NCI-H69 (cell line): ENCODE measurements at regions not wholly inside any gene's neighbourhood (a gene's known extent, or its start where the extent isn't known, plus 50 kb on each side); places are given as distances from the start of the nearest gene placed in this dataset.

Experiments used
- DNase-seq: peaks from one replicate; lab custom pipeline; 2025; lab: John Stamatoyannopoulos, UW

DNA sequence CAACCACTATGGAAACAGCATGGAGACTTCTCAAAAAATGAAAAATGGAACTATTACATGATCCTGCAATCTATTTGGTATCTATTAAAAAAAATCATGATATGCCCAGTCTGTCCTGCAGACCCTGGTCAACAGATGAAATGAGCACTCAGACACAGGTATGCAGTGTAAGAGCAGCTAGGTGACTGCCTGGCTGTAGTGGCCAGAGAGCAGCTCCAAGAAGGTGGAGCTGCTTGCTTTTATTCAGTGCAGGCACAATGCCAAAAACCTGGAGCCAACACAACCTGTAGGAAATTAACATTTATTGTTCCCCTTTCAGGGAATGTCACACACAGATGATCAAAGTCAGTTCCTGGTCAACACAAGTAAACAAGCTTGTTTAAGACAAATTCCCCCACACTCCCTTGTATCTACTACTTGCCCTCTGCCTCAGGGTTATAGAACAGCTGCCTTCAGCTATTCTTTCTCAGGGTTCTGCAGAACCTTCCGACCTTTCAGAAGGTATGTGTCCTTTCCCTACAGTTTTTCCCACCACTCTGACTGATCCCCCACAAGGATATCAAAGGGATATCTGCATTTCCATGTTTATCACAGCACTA is 933.7 kb upstream of the SLITRK5 start:
- peak; percentile 4 for DNase-seq

DNA sequence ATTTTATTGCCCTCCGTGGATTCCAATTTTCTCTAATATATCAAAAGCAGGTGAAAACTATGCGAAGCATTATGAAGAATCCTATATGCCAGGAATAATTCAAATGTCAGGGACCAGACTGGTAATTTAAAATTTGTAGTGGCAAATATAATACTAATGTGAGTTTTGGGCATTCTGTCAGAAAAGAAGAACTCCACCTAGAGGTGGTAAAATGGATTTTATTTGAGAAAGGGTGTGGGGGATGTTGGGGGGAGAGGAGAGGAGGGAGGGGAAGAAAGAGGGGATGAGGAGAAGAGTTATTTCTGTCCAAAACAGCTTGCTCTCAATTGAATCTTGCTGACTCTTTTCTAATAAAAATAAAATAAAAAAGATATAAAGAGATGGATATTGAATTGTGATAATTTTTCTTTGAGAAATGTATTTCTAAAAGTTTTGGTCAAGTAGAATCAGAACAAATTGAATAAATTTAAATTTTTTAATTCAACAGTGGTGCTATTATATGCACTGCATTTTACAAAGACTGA is 929.3 kb upstream of the SLITRK5 start:
- DNase-seq: peak; percentile 32

- no peak for DNase-seq
These were observed 913.8 kb upstream of the SLITRK5 start for GRCh38 chr13:86757236-86757978.

- no peak for DNase-seq
These were observed 913.1 kb upstream of the SLITRK5 start for GRCh38 chr13:86758116-86758515.

- no peak for DNase-seq
These were observed 910.6 kb upstream of the SLITRK5 start for GRCh38 chr13:86760620-86761019.

- no peak for DNase-seq
These were observed 905.7 kb upstream of the SLITRK5 start for GRCh38 chr13:86765462-86765861.

- DNase-seq: no peak
These were observed 882.6 kb upstream of the SLITRK5 start for GRCh38 chr13:86788616-86789015.

- DNase-seq: no peak
These were observed 879.0 kb upstream of the SLITRK5 start for GRCh38 chr13:86792153-86792651.

DNA sequence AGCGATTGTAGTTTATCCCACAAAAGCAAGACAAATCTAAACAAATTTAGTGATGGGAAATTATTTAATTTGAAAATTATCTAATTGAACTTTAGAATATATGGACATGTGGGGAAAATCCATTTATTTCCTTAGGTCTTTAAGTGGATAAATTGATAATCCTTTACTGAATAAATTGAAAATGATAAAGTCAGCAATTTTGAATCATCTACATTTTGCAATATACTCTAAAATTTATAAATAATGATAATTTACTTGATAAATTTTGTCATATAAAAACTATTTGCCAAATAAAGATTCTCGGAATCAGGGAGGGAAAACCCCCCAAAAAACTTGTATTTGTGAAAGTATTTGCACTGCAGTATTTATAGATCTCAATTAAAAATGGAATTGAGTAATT is 875.3 kb upstream of the SLITRK5 start:
- no peak for DNase-seq

- peak; percentile 2 for DNase-seq
These were observed 860.8 kb upstream of the SLITRK5 start for GRCh38 chr13:86810361-86810760.

DNA sequence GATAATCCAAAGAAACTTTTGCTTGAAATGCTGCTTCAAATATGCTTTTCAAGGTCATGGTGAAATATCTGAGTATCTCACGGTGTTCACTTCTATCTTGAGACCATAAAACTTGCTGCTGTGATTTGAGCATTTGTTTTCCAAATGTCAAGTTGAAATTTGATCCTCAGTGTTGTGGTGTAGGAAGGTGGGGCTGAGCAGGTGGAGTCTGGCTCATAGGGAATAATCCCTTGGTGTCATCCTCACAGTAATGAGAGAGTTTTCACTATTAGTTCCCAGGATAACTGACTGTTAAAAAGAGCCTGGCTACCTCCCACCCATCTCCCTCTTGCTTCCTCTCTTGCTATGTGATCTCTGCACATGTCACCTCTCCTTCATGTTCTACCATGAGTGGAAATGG is 858.0 kb upstream of the SLITRK5 start:
- DNase-seq: no peak

DNA sequence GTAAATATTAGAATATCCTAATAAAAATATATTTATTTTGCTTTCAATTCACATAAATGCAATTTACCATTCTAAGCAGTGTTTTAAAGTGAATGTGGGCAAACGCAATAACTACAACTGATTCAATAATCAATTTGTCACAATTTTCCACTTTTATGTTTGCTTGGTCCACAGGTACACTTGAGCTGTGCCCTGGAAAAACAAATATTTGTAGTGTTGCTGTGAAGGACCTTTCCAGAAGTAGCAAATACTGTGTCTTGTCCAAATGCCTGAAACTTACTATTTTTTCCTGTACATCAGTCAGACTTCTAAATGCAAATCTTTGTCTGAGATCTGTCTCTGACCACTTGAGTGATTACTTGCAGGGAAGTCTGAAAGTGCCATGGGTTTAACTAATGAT is 845.8 kb upstream of the SLITRK5 start:
- DNase-seq: no peak

GRCh38 chr13:86826232-86826631 is 844.9 kb upstream of the SLITRK5 start:
- DNase-seq: no peak

GRCh38 chr13:86830046-86830445 is 841.1 kb upstream of the SLITRK5 start:
- no peak for DNase-seq

DNA sequence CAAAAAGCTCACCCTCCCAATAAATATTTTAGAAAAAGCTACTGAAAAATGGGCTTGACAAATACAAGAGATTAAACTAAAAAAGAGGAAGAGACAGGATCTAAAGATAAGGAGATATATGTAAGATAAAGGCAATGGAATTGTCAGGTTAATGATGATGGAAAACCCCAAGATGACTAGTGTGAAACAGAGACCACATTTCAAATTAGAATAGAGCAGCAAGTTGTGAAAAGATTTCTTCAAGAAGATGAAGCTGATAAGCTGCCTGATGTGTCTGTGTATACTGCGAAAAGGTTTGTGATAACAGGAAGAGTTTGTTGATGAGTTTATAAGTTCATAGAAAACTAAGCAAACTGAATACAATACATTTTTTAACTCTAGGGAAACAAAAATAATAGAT is 840.1 kb upstream of the SLITRK5 start:
- DNase-seq: no peak

DNA sequence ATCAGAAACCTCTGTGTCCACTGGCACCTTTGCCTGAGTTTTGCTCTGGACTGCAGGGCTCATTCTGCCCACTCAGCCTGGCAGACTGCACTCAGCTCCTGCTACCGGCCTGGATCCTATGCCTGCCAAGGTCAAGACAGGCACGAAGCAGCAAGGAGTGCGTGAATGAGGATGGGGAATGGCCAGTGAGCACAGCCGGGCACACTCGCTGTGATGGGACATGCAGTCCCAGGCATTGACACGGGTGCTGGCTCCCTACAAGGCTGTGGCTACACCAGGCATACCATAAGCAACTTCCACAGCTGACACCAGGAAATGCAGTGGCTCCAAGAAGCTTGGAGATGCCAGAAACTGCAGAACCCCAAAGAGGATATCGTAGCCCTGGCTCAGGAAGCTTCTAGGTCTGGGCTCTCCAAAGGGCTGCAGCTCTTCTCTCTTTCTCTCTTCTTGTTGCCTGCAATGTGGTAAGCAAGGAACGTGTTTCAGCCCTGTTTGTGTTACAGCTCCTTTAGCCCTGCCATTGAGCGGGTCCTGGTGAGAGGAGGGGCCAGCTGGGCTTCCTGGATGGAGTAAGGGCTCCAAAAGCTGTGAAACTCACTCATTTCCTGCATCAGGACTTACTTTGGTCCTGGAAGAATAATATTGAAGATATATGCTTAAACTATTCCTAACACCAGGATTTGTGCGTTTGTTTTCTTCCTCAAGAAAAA is 832.6 kb upstream of the SLITRK5 start:
- DNase-seq: no peak

DNA sequence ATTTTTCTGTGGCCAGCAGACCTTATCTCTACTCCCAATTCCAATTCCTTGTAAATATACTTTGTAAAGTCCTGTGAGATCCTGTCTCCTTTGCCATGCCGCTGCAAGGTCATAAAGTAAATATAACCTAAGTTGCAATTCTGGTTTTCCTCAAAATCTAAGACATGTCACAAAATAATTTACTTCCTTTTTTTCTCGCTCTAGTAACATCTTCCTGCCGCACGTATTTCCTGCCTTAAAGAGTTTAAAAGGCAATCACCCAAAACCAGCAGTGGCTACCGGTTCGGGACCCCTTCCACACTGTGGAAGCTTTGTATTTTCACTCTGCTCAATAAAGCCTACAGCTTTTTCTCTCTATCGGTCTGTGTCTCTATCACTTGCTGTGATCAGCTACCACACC is 832.0 kb upstream of the SLITRK5 start:
- no peak for DNase-seq

- DNase-seq: no peak
These were observed 830.6 kb upstream of the SLITRK5 start for GRCh38 chr13:86840250-86841191.

DNA sequence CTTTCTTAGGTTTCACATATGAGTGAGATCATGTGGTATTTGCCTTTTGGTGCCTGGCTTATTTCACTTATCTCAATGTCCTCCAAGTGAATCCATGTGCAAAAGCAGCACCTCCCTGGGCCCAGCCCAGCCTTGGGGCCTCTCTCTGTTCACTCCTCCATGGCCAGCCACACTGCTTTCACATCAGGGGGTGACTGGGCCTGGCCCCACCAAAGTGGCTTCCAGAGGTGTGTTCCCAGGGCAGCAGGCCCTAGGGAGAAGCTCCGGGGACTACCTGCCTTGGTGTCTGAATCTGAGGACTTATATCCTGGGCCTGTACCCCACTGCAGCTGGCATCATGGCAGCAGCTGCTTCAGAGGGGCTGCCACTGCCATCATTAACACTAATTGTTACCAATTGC is 829.9 kb upstream of the SLITRK5 start:
- DNase-seq: no peak

DNA sequence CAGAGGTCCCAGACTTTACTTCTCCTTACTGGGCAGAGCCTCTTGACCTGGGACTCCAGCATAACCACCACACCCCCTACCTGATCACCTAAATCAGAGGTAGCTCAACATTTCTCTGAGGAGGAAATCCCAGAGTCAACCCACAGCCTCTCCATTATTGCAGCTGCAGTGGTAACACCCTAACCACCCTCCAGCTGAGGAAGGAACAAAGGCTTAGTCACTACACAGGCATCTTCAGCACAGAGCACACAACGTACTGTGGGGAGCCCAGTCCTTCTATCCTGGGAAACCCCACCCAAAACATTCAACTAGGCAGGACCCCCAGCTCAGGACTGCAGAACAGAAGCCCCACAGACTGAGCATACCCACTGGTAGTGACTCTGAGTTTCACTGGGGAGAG is 824.7 kb upstream of the SLITRK5 start:
- no peak for DNase-seq

DNA sequence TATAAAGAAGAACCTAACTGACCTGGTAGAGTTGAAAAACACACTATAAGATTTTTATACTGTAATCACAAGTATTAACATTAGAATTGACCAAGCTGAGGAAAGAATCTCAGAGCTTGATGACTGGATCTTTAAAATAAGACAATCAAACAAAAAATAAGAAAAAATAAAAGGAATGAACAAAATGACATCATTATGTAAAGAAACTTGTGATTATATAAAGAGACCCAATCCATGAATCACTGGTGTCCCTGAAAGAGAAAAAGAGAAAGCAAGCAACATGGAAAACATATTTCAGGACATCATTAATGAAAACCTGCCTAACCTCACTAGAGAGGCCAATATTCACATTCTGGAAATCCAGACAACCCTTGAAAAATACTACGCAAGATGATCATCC is 822.5 kb upstream of the SLITRK5 start:
- DNase-seq: no peak

DNA sequence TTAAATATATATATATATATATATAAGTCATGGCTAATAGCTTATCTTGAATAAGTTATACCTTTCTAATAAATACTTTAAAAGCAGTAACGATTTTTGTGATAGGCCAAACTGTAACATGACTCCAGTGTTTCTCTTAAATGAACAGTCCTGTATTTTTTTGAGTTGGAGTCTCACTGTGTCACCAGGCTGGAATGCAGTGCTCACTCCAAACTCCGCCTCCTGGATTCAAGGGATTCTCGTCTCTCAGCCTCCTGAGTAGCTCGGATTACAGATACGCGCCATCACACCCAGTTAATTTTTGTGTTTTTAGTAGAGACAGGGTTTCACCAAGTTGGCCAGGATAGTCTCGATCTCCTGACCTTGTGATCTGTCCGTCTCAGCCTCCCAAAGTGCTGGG is 814.2 kb upstream of the SLITRK5 start:
- DNase-seq: no peak
